HCT116 (cell line): ENCODE measurements at regions not wholly inside any gene's neighbourhood (a gene's known extent, or its start where the extent isn't known, plus 50 kb on each side); places are given as distances from the start of the nearest gene placed in this dataset.

Source experiments
- CEBPB ChIP-seq: IDR thresholded peaks from 2 replicates; pipeline ENCODE4 v1.6.1; 2012; ENCODE audit warnings: low read depth
- ELF1 ChIP-seq: IDR thresholded peaks from 2 replicates; pipeline ENCODE4 v1.6.1; 2012; ENCODE audit warnings: low read depth, borderline replicate concordance
- EZH2 ChIP-seq: fragments of 200-600 bp; sonication (generic); IDR thresholded peaks from 2 replicates; pipeline ENCODE4 v1.6.1; 2017; ENCODE audit warnings: antibody characterized with exemption, mixed run types
- EZH2phosphoT487 ChIP-seq: fragments of 200-600 bp; IDR thresholded peaks from 2 replicates; pipeline ENCODE4 v1.6.1; 2018; ENCODE audit warnings: antibody characterized with exemption, borderline replicate concordance
- FOSL1 ChIP-seq: IDR thresholded peaks from 2 replicates; pipeline ENCODE4 v1.6.1; 2012; ENCODE audit warnings: low read depth
- POLR2A ChIP-seq: IDR thresholded peaks from 2 replicates; pipeline ENCODE4 v1.7.0; 2011; ENCODE audit warnings: borderline replicate concordance; ENCODE audit not compliant: insufficient read depth, insufficient read length; ENCODE audit errors: extremely low read depth
- RAD21 ChIP-seq: IDR thresholded peaks from 2 replicates; pipeline ENCODE4 v1.6.1; 2012; ENCODE audit warnings: low read depth, mild to moderate bottlenecking
- SP1 ChIP-seq: IDR thresholded peaks from 2 replicates; pipeline ENCODE4 v1.6.1; 2012; ENCODE audit warnings: low read depth
- SRF ChIP-seq: IDR thresholded peaks from 2 replicates; pipeline ENCODE4 v1.6.1; 2012; ENCODE audit warnings: low read depth
- TF ChIP-seq, protein P1 (sequence below): IDR thresholded peaks from 2 replicates; pipeline ENCODE4 v1.6.1; 2012; ENCODE audit warnings: low read depth
- TF ChIP-seq, protein P2 (sequence below), 3 experiments: fragments of 200-600 bp in 1 of 3; sonication (generic) in 1 of 3; IDR thresholded peaks in 2 of 3; conservative IDR thresholded peaks in 1 of 3; 2 replicates each; pipeline ENCODE4 v1.5.1; 2012 to 2017; ENCODE audit warnings: low read depth in 2 of 3, low read length in 2 of 3, antibody characterized with exemption in 1 of 3, borderline replicate concordance in 1 of 3, control low read depth in 1 of 3, mild to moderate bottlenecking in 1 of 3, mixed read lengths in 1 of 3, mixed run types in 1 of 3, moderate library complexity in 1 of 3; ENCODE audit not compliant: insufficient read depth in 1 of 3
- TF ChIP-seq, protein P3 (sequence below): IDR thresholded peaks from 2 replicates; pipeline ENCODE4 v1.6.1; 2011; ENCODE audit warnings: mild to moderate bottlenecking, low read length, moderate library complexity; ENCODE audit not compliant: insufficient replicate concordance; ENCODE audit errors: extremely low read depth
- TF ChIP-seq, protein P4 (sequence below): IDR thresholded peaks from 2 replicates; pipeline ENCODE4 v1.6.1; 2012
- TF ChIP-seq, protein P5 (sequence below): IDR thresholded peaks from 2 replicates; pipeline ENCODE4 v1.6.1; 2012

DNA sequence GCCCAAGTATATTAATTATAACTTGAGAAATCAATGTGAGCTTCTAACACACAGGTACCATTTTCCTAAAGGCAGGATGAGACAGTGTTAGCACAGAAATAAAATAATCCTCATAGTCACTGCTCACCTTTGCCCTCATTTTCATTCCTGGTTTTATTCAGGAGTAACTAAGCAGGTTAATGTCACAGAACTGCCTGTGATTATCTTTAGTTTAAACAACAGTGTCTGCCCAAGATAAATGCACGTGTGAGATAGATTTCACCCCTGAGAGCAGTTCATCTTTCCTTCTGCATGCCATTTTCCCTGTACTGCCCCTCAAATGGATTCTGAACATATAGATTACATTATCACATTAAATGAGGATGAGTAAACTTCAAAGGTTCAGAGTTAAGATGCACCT lies 250.7 kb downstream of the RMST start:
- TF ChIP-seq, protein P1, sequence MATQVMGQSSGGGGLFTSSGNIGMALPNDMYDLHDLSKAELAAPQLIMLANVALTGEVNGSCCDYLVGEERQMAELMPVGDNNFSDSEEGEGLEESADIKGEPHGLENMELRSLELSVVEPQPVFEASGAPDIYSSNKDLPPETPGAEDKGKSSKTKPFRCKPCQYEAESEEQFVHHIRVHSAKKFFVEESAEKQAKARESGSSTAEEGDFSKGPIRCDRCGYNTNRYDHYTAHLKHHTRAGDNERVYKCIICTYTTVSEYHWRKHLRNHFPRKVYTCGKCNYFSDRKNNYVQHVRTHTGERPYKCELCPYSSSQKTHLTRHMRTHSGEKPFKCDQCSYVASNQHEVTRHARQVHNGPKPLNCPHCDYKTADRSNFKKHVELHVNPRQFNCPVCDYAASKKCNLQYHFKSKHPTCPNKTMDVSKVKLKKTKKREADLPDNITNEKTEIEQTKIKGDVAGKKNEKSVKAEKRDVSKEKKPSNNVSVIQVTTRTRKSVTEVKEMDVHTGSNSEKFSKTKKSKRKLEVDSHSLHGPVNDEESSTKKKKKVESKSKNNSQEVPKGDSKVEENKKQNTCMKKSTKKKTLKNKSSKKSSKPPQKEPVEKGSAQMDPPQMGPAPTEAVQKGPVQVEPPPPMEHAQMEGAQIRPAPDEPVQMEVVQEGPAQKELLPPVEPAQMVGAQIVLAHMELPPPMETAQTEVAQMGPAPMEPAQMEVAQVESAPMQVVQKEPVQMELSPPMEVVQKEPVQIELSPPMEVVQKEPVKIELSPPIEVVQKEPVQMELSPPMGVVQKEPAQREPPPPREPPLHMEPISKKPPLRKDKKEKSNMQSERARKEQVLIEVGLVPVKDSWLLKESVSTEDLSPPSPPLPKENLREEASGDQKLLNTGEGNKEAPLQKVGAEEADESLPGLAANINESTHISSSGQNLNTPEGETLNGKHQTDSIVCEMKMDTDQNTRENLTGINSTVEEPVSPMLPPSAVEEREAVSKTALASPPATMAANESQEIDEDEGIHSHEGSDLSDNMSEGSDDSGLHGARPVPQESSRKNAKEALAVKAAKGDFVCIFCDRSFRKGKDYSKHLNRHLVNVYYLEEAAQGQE, result no peak
- TF ChIP-seq EZH2 (no peak), POLR2A (no peak), SRF (no peak), ELF1 (no peak), RAD21 (no peak), EZH2phosphoT487 (no peak), CEBPB (no peak), FOSL1 (no peak), SP1 (no peak)
- TF ChIP-seq, protein P2, sequence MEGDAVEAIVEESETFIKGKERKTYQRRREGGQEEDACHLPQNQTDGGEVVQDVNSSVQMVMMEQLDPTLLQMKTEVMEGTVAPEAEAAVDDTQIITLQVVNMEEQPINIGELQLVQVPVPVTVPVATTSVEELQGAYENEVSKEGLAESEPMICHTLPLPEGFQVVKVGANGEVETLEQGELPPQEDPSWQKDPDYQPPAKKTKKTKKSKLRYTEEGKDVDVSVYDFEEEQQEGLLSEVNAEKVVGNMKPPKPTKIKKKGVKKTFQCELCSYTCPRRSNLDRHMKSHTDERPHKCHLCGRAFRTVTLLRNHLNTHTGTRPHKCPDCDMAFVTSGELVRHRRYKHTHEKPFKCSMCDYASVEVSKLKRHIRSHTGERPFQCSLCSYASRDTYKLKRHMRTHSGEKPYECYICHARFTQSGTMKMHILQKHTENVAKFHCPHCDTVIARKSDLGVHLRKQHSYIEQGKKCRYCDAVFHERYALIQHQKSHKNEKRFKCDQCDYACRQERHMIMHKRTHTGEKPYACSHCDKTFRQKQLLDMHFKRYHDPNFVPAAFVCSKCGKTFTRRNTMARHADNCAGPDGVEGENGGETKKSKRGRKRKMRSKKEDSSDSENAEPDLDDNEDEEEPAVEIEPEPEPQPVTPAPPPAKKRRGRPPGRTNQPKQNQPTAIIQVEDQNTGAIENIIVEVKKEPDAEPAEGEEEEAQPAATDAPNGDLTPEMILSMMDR (IDR thresholded peaks at IDR 0.05 in 2 of 3, conservative IDR thresholded peaks at IDR 0.05 in 1 of 3; ENCODE audit: borderline replicate concordance in 1 of 3, insufficient read depth in 1 of 3, low read depth in 2 of 3, low read length in 2 of 3), result no peak
- TF ChIP-seq, protein P3, sequence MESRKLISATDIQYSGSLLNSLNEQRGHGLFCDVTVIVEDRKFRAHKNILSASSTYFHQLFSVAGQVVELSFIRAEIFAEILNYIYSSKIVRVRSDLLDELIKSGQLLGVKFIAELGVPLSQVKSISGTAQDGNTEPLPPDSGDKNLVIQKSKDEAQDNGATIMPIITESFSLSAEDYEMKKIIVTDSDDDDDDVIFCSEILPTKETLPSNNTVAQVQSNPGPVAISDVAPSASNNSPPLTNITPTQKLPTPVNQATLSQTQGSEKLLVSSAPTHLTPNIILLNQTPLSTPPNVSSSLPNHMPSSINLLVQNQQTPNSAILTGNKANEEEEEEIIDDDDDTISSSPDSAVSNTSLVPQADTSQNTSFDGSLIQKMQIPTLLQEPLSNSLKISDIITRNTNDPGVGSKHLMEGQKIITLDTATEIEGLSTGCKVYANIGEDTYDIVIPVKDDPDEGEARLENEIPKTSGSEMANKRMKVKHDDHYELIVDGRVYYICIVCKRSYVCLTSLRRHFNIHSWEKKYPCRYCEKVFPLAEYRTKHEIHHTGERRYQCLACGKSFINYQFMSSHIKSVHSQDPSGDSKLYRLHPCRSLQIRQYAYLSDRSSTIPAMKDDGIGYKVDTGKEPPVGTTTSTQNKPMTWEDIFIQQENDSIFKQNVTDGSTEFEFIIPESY, result no peak
- TF ChIP-seq, protein P4, sequence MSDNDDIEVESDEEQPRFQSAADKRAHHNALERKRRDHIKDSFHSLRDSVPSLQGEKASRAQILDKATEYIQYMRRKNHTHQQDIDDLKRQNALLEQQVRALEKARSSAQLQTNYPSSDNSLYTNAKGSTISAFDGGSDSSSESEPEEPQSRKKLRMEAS, result no peak
- TF ChIP-seq, protein P5, sequence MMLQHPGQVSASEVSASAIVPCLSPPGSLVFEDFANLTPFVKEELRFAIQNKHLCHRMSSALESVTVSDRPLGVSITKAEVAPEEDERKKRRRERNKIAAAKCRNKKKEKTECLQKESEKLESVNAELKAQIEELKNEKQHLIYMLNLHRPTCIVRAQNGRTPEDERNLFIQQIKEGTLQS, result no peak
